HG02763 (cell line): ENCODE measurements at regions not wholly inside any gene's neighbourhood (a gene's known extent, or its start where the extent isn't known, plus 50 kb on each side); places are given as distances from the start of the nearest gene placed in this dataset.
"Not testable (repeated sequence)": the region's sequence is repeated elsewhere in the genome, so short reads cannot be mapped to it uniquely, and the experiment has no call there.

ENCODE experiments used
- ATAC-seq: cut with Tn5 transposase; IDR thresholded peaks from one replicate; pipeline ENCODE4 v1.9.1; 2021; ENCODE audit warnings: mild to moderate bottlenecking, moderate library complexity; ENCODE audit not compliant: unreplicated experiment

- ATAC-seq: no peak
These were observed 194.6 kb upstream of the EYA4 start for GRCh38 chr6:133046576-133046975.

- ATAC-seq: no peak
These were observed 194.0 kb upstream of the EYA4 start for GRCh38 chr6:133047065-133047665.

GRCh38 chr6:133047706-133048105, 193.5 kb upstream of the EYA4 start:
- no peak for ATAC-seq

- no peak for ATAC-seq
These were observed 189.9 kb upstream of the EYA4 start for GRCh38 chr6:133051240-133051639.

GRCh38 chr6:133052465-133052864, 188.7 kb upstream of the EYA4 start:
- ATAC-seq: no peak

- ATAC-seq: no peak
These were observed 185.7 kb upstream of the EYA4 start for GRCh38 chr6:133055441-133055966.

GRCh38 chr6:133057352-133057751, 183.8 kb upstream of the EYA4 start:
- no peak for ATAC-seq

- ATAC-seq: no peak
These were observed 179.1 kb upstream of the EYA4 start for GRCh38 chr6:133062077-133062476.

GRCh38 chr6:133062696-133063306, 178.4 kb upstream of the EYA4 start:
- no peak for ATAC-seq

- ATAC-seq: no peak
These were observed 173.2 kb upstream of the EYA4 start for GRCh38 chr6:133067960-133068359.

- no peak for ATAC-seq
These were observed 170.6 kb upstream of the EYA4 start for GRCh38 chr6:133070410-133071043.

- ATAC-seq: no peak
These were observed 161.3 kb upstream of the EYA4 start for GRCh38 chr6:133079901-133080300.

- no peak for ATAC-seq
These were observed 157.7 kb upstream of the EYA4 start for GRCh38 chr6:133083248-133083967.

GRCh38 chr6:133085471-133085870, 155.7 kb upstream of the EYA4 start:
- no peak for ATAC-seq

- ATAC-seq: no peak
These were observed 155.3 kb upstream of the EYA4 start for GRCh38 chr6:133085896-133086295.

GRCh38 chr6:133088931-133089695, 152.0 kb upstream of the EYA4 start:
- no peak for ATAC-seq

GRCh38 chr6:133092199-133092598, 149.0 kb upstream of the EYA4 start:
- no peak for ATAC-seq

- no peak for ATAC-seq
These were observed 148.4 kb upstream of the EYA4 start for GRCh38 chr6:133092771-133093170.

- not testable (repeated sequence) for ATAC-seq
These were observed 147.9 kb upstream of the EYA4 start for GRCh38 chr6:133093211-133093610.

GRCh38 chr6:133093956-133094355, 147.2 kb upstream of the EYA4 start:
- ATAC-seq: no peak

- ATAC-seq: no peak
These were observed 143.9 kb upstream of the EYA4 start for GRCh38 chr6:133097208-133097607.
